ENCODE measurements at regions not wholly inside any gene's neighbourhood (a gene's known extent, or its start where the extent isn't known, plus 50 kb on each side); places are given as distances from the start of the nearest gene placed in this dataset.

DNA sequence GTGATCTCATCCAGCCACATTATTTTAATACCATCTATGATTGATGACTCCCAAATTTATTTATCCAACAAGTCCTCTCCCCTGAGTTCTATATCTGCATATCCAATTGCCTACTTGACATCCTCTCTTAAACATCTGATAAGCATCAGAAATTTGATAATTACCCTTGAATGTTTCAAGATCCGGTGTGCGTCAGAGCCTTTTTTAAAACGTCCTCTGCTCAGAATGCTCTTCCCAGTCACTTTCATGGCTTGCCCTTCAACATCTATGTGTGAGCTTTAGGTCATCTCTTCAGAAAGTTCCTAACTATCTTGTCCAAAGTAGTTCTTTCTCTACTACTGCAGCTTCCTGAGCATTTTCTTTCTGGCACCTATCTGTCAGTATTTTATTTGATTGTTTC is 364.3 kb downstream of the PLPP3 start:
- DNase-seq = no peak

DNA sequence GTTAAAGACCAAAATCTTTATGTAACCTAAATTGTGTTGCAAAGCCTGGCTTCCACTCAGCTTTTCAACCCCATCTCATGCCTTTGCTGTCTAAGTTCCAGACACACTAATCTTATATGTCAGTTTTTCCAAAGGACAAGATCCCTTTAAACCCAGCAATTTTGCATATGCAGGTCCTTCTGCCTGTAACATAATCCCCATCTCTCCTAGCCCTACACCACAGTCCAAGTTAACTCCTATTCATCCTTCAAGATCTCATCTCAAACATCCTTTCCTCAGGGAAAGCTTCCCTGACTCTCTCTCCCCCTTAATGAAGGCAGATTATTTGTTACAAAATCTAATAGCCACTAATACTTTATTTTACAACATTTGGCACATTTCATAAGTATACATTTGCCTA is 366.3 kb downstream of the PLPP3 start:
- no peak for DNase-seq

- no peak for DNase-seq
These were observed 367.2 kb downstream of the PLPP3 start for GRCh38 chr1:56212143-56212542.

DNA sequence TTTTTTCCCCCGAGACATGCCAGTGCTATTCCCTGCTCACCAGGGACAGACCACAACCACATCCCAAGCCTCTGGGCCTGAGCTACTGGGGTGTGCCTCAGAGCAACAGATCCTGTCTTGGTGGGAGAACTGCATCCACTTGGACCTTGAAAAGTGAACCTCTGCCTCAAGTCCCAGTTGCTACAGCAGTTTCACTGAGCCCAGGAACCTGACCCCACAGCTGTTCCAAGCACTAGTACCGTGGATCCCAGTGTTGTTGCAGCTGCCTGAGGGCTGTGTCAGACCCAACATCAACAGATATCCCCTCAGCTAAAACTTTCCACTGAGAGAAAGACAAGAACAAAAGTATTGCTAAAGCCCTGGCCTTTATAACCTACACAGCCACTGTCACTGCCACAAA is 373.0 kb downstream of the PLPP3 start:
- DNase-seq = no peak

GRCh38 chr1:56204206-56204605 is 375.2 kb downstream of the PLPP3 start:
- no peak for DNase-seq

GRCh38 chr1:56202796-56203492 is 376.4 kb downstream of the PLPP3 start:
- no peak for DNase-seq

DNA sequence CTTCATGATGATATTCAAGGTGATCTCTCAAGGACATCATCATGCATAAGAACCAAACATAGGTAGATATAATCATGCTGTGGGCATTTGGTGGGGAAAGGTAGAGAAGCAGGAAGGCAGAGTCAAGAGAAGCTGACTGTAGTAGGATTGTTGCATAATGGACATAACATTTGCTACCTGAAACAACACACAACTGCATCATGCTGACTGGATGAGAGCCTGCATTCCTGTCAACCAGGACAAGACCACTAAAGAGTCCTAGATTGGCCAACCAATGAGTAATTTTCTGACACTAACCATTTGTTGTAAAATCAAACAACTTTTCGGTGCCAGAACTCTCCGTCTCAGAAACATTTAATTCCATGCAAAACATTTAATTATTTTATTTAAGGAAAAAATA is 377.2 kb downstream of the PLPP3 start:
- no peak for DNase-seq

- DNase-seq = no peak
These were observed 378.5 kb downstream of the PLPP3 start for GRCh38 chr1:56200896-56201295.

- no peak for DNase-seq
These were observed 378.9 kb downstream of the PLPP3 start for GRCh38 chr1:56200442-56200841.

DNA sequence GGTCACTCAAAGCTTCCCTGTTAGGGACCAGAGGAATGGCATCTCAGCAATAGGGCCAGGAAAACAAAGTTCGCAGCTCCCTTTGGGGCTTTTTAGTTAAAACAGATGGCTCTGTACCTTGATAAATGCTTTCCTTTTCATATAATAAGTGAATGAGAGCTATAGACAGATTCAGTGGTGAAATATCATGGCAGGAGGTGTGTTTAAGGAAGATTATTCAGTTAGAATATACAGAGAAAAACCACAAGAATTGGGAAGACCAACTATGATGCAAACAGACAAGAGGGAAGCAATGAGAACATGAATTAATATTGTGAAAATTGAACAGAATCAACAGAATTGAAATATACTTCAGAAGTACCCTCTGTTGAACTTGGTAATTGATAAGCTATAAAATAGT is 379.4 kb downstream of the PLPP3 start:
- no peak for DNase-seq

- no peak for DNase-seq
These were observed 380.3 kb downstream of the PLPP3 start for GRCh38 chr1:56199061-56199460.

GRCh38 chr1:56197946-56198345 is 381.4 kb downstream of the PLPP3 start:
- no peak for DNase-seq

GRCh38 chr1:56196839-56197238 is 382.5 kb downstream of the PLPP3 start:
- no peak for DNase-seq

GRCh38 chr1:56194701-56195300 is 384.6 kb downstream of the PLPP3 start:
- no peak for DNase-seq

GRCh38 chr1:56193656-56194055 is 385.7 kb downstream of the PLPP3 start:
- DNase-seq = no peak

DNA sequence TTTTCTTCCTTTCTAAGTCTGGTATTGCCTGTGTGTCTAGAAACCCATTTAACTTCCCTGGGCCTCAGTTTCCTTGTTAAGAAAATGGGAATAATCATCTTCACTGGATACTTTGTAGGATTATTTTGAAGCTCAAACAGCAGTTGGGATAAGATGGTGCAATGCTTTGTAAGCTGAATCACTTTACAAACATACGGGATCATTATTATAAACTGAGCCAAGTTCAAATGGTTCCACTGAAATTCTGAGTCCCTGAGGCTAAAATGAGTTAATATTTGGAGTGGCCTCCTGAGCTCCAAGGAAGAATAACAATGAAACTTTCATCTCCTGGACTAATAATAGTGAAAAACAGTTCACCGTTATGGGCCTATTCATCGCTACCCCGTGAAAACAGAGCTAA is 388.0 kb downstream of the PLPP3 start:
- no peak for DNase-seq

- no peak for DNase-seq
These were observed 388.5 kb downstream of the PLPP3 start for GRCh38 chr1:56190806-56191365.

- DNase-seq = no peak
These were observed 389.2 kb downstream of the PLPP3 start for GRCh38 chr1:56189946-56190805.

GRCh38 chr1:56189454-56189853 is 389.9 kb downstream of the PLPP3 start:
- no peak for DNase-seq

DNA sequence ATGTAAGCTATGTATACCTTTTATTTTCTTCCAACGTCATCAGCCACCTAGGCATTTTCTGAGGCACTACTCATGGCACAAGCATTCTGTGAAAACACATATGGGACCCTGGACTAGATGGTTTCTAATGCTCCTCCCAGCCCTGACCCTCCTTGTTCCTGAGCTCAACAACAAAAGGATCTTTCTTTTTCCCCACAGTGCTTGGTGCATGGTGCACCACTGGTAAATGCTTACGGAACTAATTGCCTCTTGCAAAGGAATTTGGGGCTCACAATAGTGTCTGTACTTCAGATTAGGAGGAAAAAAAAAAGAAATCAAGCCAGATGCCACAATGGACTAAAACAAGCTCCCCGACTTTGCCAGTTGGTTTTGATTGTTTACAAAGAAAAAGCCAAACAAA is 390.5 kb downstream of the PLPP3 start:
- no peak for DNase-seq

GRCh38 chr1:56188221-56188620 is 391.1 kb downstream of the PLPP3 start:
- DNase-seq = no peak

DNA sequence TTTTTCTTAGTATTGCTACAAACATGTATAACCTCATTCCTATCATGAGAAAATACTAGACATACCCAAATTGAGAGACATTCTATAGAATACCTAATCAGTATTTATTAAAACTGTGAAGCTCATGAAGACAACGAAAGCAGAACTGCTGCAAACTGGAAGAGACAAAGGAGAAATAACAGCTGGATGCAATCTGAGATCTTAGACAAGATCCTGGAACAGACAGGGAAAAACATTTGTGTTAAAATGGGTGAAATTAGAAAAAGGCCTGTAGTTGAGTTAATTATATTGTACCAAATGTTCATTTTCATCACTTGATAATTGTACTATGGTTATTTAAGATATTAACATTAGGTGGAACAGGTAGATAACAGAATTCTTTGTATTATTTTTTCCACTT is 392.0 kb downstream of the PLPP3 start:
- DNase-seq = no peak

GRCh38 chr1:56185493-56185892 is 393.9 kb downstream of the PLPP3 start:
- DNase-seq = no peak

DNA sequence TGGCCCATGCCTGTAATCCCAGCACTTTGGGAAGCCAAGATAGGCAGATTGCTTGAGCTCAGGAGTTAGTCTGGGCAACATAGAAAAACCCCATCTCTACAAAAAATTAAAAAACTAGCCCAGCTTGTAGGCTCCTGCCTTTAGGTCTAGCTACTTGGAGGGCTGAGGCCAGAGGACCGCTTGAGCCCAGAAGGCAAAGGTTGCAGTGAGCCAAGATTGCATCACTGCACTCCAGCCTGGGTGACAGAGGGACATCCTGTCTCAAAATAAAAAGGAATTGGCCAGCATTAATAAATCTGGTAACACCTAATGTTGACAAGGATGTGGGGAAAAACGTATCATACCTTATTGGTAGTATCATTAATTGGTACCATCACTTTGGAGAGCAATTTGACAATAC is 396.2 kb downstream of the PLPP3 start:
- DNase-seq = no peak
